ENCODE measurements at regions not wholly inside any gene's neighbourhood (a gene's known extent, or its start where the extent isn't known, plus 50 kb on each side); places are given as distances from the start of the nearest gene placed in this dataset.

DNA sequence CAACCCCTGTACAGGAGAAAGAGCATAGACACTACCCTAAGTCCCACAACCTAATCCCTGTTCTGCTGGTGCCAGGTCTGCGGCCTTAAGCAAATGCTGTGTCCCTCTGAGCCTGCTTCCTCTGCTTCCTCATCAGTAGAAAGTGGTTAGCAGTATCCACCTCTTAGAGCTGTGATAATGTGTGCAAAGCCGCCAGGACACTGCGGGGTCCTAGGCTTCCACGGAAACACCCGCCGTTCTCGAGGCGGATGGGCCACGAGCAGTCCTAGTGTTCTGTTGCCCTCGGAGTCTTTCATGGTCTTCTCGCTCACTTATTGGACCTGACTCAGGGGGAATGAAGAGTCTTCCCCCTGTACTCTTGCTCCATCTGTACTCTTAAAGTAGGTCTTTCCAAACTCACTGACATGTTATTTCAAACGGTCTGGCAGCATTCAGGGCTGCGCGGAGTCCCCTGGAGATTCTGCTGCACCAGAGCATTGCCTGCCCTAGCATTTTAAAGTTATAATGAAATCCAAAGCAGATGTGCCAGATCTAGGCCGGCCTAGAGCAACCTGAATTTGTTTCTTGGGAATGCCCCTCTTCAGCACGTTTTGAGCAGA lies 107.2 kb upstream of the ZNF236 start:
- no peak for TF ChIP-seq POLR2A (IDR thresholded peaks at IDR 0.05)
- TF ChIP-seq, protein P1, sequence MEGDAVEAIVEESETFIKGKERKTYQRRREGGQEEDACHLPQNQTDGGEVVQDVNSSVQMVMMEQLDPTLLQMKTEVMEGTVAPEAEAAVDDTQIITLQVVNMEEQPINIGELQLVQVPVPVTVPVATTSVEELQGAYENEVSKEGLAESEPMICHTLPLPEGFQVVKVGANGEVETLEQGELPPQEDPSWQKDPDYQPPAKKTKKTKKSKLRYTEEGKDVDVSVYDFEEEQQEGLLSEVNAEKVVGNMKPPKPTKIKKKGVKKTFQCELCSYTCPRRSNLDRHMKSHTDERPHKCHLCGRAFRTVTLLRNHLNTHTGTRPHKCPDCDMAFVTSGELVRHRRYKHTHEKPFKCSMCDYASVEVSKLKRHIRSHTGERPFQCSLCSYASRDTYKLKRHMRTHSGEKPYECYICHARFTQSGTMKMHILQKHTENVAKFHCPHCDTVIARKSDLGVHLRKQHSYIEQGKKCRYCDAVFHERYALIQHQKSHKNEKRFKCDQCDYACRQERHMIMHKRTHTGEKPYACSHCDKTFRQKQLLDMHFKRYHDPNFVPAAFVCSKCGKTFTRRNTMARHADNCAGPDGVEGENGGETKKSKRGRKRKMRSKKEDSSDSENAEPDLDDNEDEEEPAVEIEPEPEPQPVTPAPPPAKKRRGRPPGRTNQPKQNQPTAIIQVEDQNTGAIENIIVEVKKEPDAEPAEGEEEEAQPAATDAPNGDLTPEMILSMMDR (IDR thresholded peaks at IDR 0.05) = no peak

All from Peyer's patch (tissue), 4 donors.